M059J (cell line): ENCODE measurements at regions not wholly inside any gene's neighbourhood (a gene's known extent, or its start where the extent isn't known, plus 50 kb on each side); places are given as distances from the start of the nearest gene placed in this dataset.
"Not testable (repeated sequence)": the region's sequence is repeated elsewhere in the genome, so short reads cannot be mapped to it uniquely, and the experiment has no call there.

Experiments used
- DNase-seq: peaks from one replicate; pipeline ENCODE4 v3.0.0-alpha.2; 2012; ENCODE audit warnings: low read depth

DNA sequence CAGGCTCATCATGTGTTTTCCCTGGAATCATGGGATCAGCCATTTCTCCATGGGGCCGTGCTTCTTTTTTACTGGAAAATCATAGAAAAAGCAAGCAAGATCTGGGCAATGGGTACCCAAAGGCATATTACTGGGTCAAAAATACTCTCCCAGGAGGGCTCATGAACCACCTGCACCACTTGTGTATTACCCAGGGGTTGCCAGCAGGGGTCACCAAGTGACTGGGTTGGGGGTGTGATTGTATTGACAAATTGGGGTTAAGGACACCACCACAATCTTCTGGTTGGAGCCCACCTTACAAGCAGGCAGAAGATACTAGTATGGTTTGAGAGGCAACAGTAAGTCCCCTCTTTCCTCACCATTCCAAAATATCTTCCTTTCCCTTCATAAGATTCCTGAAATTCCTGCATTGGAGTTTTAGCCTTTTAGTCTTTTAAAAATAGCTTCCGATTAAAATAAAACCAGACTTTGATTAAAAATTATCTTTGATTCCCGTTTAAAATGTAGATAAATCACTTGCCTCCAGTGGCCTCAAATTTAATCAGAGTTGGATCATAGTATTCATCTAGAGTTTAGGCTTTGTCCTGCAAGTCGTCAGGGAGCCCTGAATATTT lies 603.3 kb downstream of the KIF4B start:
- DNase-seq, result peak; percentile 1

DNA sequence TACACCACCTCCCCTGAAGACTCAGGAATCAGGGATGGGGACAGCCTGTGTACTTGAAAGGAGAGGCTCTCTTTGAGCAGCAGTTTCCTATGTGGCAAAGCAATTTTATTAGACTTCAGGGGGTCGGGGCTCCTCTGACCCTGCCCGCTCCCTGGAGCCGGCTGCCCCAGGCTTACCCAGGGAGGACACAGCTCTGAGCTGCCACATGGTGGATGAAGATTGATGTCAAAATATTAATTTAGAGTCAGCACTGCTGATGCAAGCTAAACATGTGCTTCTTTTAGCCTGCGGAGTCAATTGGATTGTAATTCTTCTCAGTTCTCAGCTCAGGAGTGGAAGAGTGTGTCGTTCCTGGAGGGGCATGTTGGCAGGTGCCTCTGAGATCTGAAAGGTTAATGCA lies 606.1 kb downstream of the KIF4B start:
- DNase-seq, result no peak

DNA sequence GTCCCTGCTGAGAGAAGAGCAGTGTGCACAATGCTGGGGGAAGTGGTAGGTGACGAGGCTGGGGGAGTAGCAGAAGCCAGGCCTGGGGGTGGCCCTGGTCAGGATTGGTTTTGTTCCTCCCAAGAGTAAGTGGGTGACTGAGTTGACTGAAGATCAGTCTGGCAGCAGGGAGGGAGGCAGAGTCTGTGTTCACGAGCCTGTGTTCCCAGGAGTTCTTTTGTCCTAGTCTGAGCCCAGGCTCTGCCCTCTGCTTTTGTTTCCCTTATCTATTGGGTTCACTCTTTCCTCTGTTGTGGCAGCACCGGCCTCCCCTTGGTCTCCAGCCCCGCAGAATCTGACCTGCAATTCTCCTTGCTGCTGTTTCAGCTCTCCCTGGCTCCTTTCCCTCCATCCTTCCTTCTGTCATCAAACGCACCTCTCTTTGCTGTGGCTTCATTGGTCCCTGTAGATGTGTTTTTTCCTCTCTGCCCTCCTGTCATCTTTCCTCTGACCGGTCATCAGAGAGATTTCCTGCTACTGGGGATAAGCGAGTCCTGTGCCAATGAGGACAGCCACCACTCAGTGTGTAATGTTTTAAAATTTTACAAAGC lies 607.4 kb downstream of the KIF4B start:
- no peak for DNase-seq

DNA sequence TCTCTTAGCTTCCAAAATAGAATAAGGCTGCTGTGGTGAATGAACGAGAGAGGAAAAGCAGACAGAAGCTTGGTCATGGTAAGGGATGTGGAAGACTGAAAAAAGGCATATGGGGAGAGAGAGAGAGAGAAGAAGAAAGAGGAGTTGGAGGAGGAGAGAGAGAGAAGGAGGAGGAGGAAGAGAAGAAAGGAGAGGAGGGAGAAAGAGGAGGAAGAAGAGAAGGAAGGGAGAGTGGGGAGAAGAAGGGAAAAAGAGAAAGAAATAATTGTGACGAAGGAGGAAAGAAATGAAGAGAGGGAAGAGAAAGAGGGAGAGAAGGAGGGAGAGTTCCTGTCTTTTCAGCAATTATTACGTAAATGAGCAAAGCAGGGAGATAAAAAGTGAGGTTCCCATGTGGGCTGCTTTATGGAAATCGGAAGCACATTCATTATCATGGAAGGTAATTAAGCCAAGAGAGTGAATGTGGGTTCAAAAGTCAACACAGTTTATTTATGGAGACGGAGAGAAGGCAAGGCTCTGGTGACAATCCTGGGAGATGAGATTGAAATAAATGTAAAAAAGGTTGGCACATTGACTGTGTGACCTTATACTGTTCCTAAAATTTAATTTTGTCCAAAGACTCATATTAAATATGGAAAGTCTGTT lies 611.2 kb downstream of the KIF4B start:
- DNase-seq, result no peak

DNA sequence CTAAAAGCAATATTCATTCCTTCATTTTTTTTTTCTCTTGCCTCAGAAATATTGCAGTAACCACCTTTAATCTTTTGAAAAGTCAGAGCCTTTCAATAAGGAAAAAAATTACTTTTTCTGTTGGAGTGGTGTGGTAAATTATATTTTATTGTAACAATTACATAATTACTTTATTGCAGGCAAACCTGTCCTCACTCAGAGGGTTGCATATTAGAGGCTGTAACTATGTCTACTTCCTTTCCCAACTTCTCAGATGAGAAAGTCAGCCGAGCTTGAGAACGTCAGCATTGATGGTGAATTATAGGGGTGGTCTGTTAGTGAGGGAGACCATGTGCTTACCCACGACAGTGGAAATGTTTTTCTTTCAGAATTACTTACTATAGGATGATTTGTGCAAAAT lies 611.8 kb downstream of the KIF4B start:
- no peak for DNase-seq

DNA sequence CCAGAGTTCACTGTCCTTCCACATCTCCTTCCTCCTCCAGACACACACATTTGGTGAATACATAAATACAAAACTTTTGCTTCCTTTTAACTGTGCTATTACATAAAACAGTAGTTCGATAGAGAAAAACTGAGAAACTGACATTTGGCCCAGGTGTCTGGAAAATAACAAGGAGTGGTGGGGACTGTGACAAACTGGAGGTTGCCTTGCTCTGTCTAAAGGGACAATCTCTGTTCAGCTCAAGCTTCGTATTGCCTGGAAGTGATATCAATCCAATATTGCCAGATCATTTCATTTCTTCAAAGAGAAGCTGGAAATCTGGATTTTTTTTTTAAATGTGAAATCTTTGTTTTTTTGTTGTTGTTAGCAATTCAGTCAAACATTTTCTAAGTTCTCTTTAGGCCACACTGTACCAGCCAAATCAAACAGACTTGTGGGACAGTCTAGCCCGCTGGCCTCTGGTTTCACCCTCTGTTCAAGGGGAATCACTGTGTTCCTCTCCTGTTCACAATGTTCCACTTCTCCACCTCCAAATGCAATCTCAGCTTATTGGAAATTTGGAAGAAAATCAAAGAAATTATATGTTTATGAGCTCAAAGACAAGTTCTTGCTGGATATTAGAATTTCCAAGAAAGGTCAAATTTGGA lies 612.5 kb downstream of the KIF4B start:
- DNase-seq, result no peak

DNA sequence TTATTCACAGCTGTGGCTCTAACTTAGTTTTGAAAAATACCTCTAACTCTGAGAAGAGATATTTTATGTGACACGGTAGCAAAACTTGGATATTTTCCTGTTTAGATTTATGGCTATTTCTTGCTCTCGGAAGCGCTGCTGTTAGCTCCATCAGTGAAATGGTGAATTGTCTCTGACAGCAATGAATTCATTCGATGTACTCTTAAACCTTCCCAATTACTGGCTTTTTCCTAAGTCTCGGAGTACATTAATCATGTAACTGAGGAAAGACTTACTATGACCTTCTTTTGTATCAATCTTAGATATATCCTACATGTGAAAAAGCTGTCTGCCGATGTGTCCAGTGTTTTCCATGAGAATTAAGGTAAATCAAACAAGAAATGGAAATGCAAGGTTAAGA lies 613.0 kb downstream of the KIF4B start:
- DNase-seq, result no peak

DNA sequence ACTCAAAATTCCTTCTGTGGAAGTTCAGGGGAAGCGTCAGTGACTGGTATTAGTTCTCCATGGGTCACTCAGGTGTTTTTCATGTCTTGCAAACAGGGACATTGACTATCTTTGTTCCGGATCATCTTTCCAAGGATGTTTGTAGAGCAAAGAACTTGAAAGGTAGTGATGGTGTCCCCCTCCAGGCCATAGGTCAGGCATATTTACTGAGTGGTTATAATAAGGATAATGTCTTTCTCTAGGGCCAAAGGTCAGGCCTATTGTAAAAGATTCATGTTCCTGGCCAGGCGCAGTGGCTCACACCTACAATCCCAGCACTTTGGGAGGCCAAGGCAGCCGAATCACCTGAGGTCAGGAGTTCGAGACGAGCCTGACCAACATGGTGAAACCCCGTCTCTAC lies 614.8 kb downstream of the KIF4B start:
- DNase-seq, result no peak

DNA sequence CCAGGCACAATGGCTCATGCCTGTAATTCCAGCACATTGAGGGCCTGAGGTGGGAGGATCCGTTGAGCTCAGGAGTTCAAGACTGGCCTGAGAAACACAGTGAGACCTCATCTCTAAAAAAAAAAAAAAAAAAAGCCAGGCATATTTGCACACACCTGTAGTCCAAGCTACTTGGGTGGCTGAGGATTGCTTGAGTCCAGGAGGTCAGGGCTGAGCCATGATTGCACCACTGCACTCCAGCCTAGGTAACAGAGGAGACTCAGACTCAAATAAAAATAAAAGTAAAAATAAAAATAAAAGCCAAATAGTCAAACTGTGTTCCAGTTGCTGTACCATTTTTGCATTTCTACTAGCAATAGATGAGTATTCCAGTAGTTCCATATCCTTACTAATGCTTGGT lies 616.0 kb downstream of the KIF4B start:
- no peak for DNase-seq

DNA sequence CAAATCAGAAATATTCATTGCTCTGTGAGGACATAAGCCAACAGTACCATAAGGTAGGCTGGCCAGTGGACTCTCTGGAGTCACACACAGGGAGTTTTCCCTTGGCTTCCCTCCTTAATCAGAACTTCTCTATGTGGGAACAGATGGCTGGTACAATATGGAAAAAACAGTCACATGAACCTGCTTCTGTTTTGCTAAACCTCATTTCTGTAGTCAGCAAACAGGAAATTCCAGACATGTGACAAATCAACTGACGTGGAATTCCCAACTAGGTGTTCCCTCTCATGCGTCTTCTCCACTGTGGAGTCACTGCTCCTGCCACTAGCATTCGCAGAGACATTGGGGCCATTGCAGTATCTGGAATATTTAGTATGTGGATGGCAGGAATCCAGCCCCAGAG lies 617.6 kb downstream of the KIF4B start:
- peak; percentile 67 for DNase-seq

DNA sequence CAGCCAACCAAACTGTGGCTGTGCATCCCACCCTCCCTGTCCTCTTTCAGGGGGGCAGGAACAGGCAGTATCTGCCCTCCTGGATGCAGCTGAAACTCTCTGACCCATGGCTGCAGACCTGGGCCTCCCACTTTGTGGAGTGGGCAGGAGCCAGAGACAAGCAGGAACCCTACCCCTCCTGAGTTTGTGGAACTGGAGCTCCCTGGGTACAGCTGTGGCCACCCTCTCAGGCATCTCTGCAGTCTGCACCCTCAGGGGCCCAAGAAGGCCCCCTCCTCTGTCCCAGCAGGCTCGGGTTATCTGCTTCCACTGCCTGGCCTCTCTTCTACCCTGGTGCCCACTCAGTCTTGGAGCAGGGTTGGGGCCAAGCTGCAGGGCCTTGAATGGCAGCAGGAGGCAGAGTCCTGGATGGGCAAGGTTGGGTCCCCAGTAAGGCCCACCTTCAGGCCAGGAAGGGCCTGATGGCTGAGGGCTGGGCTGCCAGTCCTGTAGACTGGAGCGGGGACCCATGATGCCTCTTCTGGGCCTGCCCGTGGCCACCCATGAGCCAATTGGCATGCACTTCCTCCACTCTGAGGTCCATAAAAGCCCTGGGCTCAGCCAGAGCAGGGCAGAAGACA lies 619.9 kb downstream of the KIF4B start:
- DNase-seq, result no peak

DNA sequence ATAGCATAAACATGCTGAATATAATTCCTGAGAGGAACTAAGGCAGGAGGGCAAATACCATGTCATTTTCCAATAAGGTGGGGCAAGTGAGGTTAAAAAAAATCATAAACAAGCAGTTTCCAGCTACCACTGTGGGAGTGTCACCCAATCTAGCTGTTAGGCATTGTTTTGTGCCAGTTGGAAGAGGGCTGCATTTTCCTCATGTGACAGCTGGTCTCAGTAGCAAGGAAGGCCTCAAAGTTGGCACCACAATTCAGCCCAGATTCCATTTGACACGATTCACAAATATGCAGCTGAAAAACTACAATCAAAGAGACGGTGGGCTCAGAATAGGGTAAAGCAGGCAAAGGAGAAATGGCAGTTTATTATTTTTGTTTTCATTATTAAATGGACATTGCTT lies 636.1 kb downstream of the KIF4B start:
- no peak for DNase-seq

DNA sequence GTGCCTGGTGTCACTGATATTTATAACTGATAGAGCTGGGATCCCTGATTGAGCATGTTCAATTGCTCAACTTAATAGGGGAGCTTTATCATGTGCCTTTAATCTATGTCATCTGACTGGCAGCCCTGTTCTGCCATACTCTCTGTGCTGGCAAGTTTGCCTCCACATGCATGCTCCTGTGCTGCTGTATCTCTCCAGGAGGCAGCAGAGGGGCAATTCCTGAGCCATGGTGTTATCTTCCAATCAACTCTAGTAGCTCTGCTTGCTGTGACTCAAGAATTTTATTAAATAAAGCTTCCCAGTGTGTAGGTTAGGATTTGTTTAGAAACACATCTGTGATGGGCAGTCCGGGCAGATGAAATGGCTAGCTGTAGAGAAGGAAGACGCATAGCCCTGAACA lies 642.0 kb downstream of the KIF4B start:
- no peak for DNase-seq

DNA sequence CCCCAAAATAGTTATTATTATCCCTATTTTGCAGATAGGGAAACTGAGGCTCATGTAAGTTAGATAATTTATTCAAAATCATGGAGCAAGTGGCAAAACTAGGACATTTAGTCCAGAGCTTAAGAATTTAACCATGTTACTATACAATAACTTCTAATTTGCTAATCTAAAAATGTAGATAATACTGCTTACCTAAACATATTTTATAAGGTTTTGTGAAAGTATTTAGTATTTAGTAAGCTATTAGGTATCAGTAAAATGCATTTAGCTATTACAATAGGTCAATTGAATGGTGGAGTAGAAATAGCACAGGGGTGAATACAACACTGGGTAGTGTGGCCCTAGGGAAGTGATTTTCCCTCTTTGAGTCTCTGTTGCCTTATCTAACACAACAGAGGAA lies 648.3 kb downstream of the KIF4B start:
- no peak for DNase-seq

DNA sequence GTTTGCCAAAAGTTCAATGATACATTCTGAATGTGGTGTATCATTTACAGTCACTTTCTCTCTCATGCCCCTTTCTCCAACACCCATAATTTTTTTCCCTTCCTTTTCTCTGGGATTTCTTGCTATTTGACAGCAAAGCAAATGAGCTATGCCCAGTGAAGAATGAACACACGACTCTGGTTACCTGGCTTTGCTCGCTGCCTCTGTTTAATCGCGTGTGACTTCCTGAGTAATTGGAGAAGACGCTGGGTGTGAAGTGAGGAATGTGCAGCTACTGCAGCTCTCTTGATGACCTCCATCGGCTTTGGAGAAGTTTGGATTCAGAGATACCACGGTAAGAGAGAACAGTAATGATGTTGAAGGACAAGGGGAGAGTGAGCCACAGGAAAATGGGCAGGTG lies 651.8 kb downstream of the KIF4B start:
- DNase-seq, result no peak

DNA sequence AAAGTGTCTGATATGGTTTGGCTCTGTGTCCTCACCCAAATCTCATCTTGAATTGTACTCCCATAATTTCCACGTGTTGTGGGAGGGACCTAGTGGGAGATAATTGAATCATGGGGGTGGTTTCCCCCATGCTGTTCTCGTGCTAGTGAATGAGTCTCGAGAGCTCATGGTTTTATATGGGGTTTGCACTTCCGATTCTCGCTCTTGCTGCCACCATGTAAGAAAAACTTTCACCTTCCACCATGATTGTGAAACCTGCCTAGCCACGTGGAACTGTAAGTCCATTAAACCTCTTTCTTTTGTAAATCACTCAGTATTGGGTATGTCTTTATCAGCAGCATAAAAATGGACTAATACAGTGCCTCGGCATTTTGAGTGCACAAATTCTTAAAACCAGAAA lies 655.0 kb upstream of the SGCD start:
- DNase-seq, result not testable (repeated sequence)

DNA sequence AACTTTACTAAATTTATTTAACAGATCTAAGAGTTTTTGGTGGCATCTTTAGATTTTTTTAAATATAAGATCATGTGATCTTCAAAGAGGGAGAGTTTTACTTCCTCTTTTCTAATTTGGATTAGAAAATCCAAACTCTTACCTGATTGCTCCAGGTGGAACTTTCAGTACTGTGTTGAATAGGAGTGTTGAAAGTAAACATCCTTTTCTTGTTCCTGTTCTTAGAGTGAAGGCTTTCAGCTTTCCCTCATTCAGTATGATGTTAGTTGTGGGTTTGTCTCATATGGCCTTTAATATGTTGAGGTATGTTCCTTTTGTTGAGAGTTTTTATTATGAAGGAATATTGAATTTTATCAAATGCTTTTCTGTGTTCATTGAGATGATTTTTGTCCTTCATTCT lies 650.0 kb upstream of the SGCD start:
- DNase-seq, result no peak

DNA sequence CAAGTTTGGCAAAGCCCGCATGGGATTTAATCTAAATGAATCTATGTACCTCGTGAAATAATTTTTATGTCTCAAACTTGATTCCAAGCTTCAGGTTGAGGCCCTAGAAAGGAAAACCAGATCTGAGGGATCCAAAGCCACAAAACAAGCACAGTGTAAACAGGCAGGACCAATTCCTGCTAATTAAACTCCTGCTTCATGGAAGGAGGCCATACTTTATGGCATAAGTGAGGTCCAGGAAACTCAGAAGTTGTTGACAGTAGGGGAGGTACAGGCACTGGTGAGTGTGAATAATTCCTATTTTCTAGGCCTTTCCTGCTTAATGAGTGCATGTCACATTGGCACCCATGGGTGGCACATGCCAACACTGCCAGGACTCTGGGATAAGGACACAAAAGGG lies 648.6 kb upstream of the SGCD start:
- no peak for DNase-seq

DNA sequence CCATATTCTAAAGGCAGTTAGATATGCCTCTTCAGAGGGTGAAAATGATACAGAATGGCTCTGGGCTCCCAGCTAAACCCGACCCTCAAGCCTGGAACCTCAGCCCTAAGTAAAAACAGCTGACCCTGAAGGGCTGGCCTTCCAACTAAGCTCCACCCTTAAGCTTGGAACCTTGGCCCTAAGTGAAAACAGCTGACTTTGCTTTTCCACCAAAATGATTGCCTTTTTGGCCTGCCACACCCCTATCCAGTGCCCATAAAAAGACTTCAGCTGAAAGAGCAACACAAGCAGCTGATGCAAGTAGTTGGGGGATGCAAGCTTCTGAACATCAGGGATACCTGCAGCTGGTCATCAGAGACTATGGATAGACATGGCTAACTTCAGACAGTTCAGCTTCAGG lies 647.4 kb upstream of the SGCD start:
- DNase-seq, result no peak

DNA sequence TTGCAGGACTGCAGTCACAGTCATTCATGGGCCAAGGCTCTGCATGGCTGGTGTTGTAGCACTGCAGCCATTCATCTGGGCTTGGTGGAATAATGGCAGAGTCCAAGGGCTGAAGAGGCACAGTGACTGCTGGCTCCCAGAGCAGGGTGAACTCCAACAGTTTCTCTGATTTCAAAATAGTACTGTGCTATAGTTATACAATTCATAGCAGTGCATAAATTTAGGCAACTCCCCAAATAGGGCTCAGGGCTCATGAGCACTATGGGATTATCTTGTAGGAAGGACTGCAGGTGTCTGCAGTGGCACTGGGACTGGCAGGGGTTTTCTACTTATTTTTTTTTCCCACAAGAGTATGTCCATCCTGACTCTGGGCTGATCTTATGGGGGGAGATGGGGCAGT lies 642.5 kb upstream of the SGCD start:
- DNase-seq, result no peak

DNA sequence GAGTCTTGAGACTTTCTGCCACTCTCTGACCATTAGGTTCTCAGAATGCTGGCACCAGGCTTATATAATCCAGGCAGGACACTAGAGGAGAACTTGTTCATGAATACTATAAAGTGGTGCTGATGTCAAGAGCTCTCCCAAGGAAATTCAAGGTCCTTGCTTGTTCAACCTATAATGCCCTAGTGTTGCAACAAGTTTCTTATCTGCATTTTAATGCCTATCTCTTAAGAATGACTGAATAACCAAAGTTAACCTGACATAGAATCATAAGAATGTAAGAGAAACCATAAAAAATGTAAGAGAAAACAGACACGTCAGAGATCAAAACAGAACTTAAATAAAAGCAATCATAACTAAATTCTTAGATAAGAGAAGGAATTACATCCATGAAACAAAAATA lies 640.8 kb upstream of the SGCD start:
- DNase-seq, result no peak

DNA sequence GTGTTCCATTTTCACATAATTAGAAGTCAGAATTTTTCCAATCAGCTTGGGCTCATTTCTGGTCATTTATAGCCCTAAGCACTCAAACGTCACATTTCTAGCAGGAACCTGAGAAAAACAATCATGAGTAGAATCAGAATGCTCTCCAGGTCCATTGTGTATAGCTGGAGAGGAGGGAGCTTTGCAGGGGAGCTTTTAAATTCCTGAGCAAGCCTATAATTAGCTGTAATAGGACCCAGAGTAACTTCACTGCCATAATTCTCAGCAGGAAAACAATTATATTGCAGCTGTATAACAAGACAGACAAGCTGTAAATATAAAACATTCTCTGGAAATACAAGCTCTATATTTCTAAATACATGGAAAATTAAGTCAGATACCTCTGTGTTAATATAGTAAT lies 637.6 kb upstream of the SGCD start:
- no peak for DNase-seq

DNA sequence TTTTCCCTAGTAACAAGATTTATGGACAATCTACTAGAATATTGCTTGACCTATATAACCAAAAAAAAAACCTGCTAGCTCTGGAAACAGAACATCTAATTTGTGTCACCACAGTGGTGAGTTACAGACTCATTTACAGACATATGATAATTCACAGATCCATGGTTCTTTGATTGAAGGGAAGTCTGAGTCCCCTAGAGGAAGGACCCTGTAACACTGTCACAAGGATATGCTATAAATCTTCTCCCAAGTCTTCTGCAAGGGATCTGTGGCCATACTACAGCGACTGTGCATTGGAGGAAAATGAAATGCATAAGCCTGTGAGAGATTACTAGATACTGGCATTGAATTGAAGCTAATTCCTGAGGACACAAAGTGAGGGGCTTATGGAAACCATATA lies 630.6 kb upstream of the SGCD start:
- no peak for DNase-seq
